OCI-LY1 (cell line): ENCODE measurements at regions not wholly inside any gene's neighbourhood (a gene's known extent, or its start where the extent isn't known, plus 50 kb on each side); places are given as distances from the start of the nearest gene placed in this dataset.

Source experiments
- EZH2 ChIP-seq: fragments of 200-600 bp; sonication (generic), shearing (Covaris generic); IDR thresholded peaks from 2 replicates; pipeline ENCODE4 v1.8.0; 2017; ENCODE audit warnings: borderline replicate concordance, mixed run types, mild to moderate bottlenecking, antibody characterized with exemption, low read length, moderate library complexity, mixed read lengths
- TF ChIP-seq, protein P1 (sequence below): fragments of 200-600 bp; sonication (generic), shearing (Covaris generic); IDR thresholded peaks from 2 replicates; pipeline ENCODE4 v1.5.1; 2017; ENCODE audit warnings: mild to moderate bottlenecking, antibody characterized with exemption, low read length, moderate library complexity, mixed read lengths

DNA sequence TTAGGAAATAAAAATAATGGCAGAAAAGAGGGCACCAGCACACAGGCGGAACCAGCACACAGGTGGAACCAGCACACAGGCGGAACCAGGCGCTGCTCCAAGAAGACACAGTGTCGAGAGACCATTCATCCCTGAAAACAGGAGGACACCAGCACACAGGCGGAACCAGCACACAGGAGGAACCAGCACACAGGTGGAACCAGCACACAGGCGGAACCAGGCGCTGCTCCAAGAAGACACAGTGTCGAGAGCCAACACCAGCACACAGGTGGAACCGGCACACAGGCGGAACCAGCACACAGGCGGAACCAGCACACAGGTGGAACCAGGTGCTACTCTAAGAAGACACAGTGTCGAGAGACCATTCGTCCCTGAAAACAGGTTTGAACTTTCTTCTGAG, 115.5 kb upstream of the TMEM18 start:
- TF ChIP-seq, protein P1, sequence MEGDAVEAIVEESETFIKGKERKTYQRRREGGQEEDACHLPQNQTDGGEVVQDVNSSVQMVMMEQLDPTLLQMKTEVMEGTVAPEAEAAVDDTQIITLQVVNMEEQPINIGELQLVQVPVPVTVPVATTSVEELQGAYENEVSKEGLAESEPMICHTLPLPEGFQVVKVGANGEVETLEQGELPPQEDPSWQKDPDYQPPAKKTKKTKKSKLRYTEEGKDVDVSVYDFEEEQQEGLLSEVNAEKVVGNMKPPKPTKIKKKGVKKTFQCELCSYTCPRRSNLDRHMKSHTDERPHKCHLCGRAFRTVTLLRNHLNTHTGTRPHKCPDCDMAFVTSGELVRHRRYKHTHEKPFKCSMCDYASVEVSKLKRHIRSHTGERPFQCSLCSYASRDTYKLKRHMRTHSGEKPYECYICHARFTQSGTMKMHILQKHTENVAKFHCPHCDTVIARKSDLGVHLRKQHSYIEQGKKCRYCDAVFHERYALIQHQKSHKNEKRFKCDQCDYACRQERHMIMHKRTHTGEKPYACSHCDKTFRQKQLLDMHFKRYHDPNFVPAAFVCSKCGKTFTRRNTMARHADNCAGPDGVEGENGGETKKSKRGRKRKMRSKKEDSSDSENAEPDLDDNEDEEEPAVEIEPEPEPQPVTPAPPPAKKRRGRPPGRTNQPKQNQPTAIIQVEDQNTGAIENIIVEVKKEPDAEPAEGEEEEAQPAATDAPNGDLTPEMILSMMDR, result no peak
- no peak for TF ChIP-seq EZH2
